ENCODE measurements at regions not wholly inside any gene's neighbourhood (a gene's known extent, or its start where the extent isn't known, plus 50 kb on each side); places are given as distances from the start of the nearest gene placed in this dataset.

GRCh38 chr20:22928679-22929078 lies 106.4 kb upstream of the SSTR4 start (continued):
- TF ChIP-seq ASH1L (IDR thresholded peaks at IDR 0.05; ENCODE audit: borderline replicate concordance, low read depth, partially characterized antibody) (no peak), L3MBTL2 (IDR thresholded peaks at IDR 0.05) (peak; percentile 45; the same call in 1 of the 2 replicates), DIDO1 (tag; IDR thresholded peaks at IDR 0.05; ENCODE audit: low read depth) (no peak), ARNT (IDR thresholded peaks at IDR 0.05) (peak in 1 of 2 experiments; percentile 53; a peak in 1 of 4 replicates), ZNF12 (CRISPR knock-in tag; IDR thresholded peaks at IDR 0.05) (no peak), TBL1XR1 (IDR thresholded peaks at IDR 0.05; ENCODE audit: low read length in 2 of 2) (peak in 1 of 2 experiments; percentile 20; a peak in 1 of 4 replicates), NRF1 (conservative IDR thresholded peaks at IDR 0.05 in 1 of 2, IDR thresholded peaks at IDR 0.05 in 1 of 2) (no peak), NCOR1 (IDR thresholded peaks at IDR 0.05) (peak; percentile 42; the same call in 1 of the 2 replicates), JUND (IDR thresholded peaks at IDR 0.05; ENCODE audit: borderline replicate concordance, low read depth, low read length) (no peak), JUND (tag; IDR thresholded peaks at IDR 0.05; ENCODE audit: borderline replicate concordance, low read depth, low read length) (peak; percentile 72; the same call in 1 of the 3 replicates), RHOXF2B (CRISPR knock-in tag; conservative IDR thresholded peaks at IDR 0.05) (no peak), THAP12 (CRISPR knock-in tag; IDR thresholded peaks at IDR 0.05) (no peak), ZEB2 (IDR thresholded peaks at IDR 0.05) (0 out of 2 replicates have a peak, but pooled peaks have one; percentile 18), RAD21 (CRISPR knock-in tag; conservative IDR thresholded peaks at IDR 0.05 in 1 of 2, IDR thresholded peaks at IDR 0.05 in 1 of 2) (0 out of 4 replicates have a peak, but pooled peaks of 1 of the 2 experiments have one; percentile 6), HMGXB4 (CRISPR knock-in tag; IDR thresholded peaks at IDR 0.05) (no peak), RFX1 (IDR thresholded peaks at IDR 0.05) (peak; percentile 54), NFE2 (IDR thresholded peaks at IDR 0.05; ENCODE audit: low read depth) (peak; percentile 74), COPS2 (conservative IDR thresholded peaks at IDR 0.05) (no peak), VEZF1 (CRISPR knock-in tag; IDR thresholded peaks at IDR 0.05) (no peak), NBN (IDR thresholded peaks at IDR 0.05; ENCODE audit: low read depth) (0 out of 2 replicates have a peak, but pooled peaks have one; percentile 31), RBFOX2 (IDR thresholded peaks at IDR 0.05; ENCODE audit: low read depth, low read length) (peak; percentile 29; the same call in 1 of the 2 replicates), LEF1 (IDR thresholded peaks at IDR 0.05) (peak; percentile 85), THRAP3 (IDR thresholded peaks at IDR 0.05; ENCODE audit: borderline replicate concordance) (no peak)
- TF ChIP-seq, protein P1, sequence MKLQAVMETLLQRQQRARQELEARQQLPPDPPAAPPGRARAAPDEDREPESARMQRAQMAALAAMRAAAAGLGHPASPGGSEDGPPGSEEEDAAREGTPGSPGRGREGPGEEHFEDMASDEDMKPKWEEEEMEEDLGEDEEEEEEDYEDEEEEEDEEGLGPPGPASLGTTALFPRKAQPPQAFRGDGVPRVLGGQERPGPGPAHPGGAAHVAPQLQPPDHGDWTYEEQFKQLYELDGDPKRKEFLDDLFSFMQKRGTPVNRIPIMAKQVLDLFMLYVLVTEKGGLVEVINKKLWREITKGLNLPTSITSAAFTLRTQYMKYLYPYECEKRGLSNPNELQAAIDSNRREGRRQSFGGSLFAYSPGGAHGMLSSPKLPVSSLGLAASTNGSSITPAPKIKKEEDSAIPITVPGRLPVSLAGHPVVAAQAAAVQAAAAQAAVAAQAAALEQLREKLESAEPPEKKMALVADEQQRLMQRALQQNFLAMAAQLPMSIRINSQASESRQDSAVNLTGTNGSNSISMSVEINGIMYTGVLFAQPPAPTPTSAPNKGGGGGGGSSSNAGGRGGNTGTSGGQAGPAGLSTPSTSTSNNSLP (IDR thresholded peaks at IDR 0.05; ENCODE audit: borderline replicate concordance, low read depth, low read length) = 0 out of 2 replicates have a peak, but pooled peaks have one; percentile 13

Measured in K562 (cell line).